ENCODE measurements at regions not wholly inside any gene's neighbourhood (a gene's known extent, or its start where the extent isn't known, plus 50 kb on each side); places are given as distances from the start of the nearest gene placed in this dataset.

- TF ChIP-seq POLR2A (IDR thresholded peaks at IDR 0.05; ENCODE audit: low read depth, low read length), result no peak
- TF ChIP-seq TAF1 (IDR thresholded peaks at IDR 0.05; ENCODE audit: low read depth, low read length), result no peak
- no peak for TF ChIP-seq POLR2AphosphoS5 (IDR thresholded peaks at IDR 0.05; ENCODE audit: low read depth, low read length)
- TF ChIP-seq POU2F2 (IDR thresholded peaks at IDR 0.05; ENCODE audit: low read depth, low read length), result no peak
- no peak for TF ChIP-seq SPI1 (IDR thresholded peaks at IDR 0.05; ENCODE audit: low read depth, low read length)
Measured at GRCh38 chr11:95404370-95404769, 173.4 kb upstream of the SESN3 start.

Data from GM12891 (cell line).